Uterus (tissue), 2 donors: ENCODE measurements at regions not wholly inside any gene's neighbourhood (a gene's known extent, or its start where the extent isn't known, plus 50 kb on each side); places are given as distances from the start of the nearest gene placed in this dataset.

Experiments used
- POLR2A ChIP-seq, 2 donors: fragments of 450-650 bp; IDR thresholded peaks; one replicate each; pipeline ENCODE4 v1.6.1; 2016; ENCODE audit warnings: antibody characterized with exemption in 2 of 2, mild to moderate bottlenecking in 1 of 2, moderate library complexity in 1 of 2
- TF ChIP-seq, protein P1 (sequence below), 4 experiments: fragments of 200-600 bp in 2 of 4; fragments of 450-650 bp in 2 of 4; sonication (generic) in 2 of 4; IDR thresholded peaks; one replicate each; pipeline ENCODE4 v1.5.1; 2016 to 2019; ENCODE audit warnings: antibody characterized with exemption in 4 of 4, mild to moderate bottlenecking in 2 of 4, moderate library complexity in 1 of 4

DNA sequence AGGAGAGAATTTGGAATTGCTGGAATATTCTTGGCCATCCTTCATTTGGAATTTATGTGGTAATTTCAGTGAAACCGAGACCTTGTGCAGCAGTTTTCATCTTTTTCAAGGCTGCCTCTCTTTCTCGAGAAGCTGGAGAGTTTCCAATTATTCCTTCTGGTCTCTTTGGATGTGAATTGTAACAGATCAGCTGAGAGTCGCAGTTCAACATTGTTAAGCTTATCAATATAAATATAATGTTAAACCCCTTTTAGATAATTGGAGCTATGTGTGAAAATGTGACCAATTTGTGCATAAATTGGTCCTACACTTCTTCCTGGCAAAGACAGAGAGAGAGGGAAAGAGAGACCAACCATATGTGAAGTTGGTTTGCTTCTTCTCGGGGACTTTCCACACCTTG, 425.6 kb downstream of the TSHZ3 start:
- TF ChIP-seq, protein P1, sequence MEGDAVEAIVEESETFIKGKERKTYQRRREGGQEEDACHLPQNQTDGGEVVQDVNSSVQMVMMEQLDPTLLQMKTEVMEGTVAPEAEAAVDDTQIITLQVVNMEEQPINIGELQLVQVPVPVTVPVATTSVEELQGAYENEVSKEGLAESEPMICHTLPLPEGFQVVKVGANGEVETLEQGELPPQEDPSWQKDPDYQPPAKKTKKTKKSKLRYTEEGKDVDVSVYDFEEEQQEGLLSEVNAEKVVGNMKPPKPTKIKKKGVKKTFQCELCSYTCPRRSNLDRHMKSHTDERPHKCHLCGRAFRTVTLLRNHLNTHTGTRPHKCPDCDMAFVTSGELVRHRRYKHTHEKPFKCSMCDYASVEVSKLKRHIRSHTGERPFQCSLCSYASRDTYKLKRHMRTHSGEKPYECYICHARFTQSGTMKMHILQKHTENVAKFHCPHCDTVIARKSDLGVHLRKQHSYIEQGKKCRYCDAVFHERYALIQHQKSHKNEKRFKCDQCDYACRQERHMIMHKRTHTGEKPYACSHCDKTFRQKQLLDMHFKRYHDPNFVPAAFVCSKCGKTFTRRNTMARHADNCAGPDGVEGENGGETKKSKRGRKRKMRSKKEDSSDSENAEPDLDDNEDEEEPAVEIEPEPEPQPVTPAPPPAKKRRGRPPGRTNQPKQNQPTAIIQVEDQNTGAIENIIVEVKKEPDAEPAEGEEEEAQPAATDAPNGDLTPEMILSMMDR (IDR thresholded peaks at IDR 0.05) = no peak
- TF ChIP-seq POLR2A (IDR thresholded peaks at IDR 0.05) = no peak
